Astrocyte of the cerebellum (primary cell): ENCODE measurements at regions not wholly inside any gene's neighbourhood (a gene's known extent, or its start where the extent isn't known, plus 50 kb on each side); places are given as distances from the start of the nearest gene placed in this dataset.

ENCODE experiments used
- DNase-seq: peaks from one replicate; pipeline ENCODE4 v3.0.0-alpha.2; 2011; ENCODE audit warnings: low read depth
- H3K4me3 ChIP-seq: 2 replicates; pipeline ENCODE4 v1.5.1; 2011; ENCODE audit warnings: mild to moderate bottlenecking, low read depth, low read length, moderate library complexity
- in situ Hi-C: cut with HindIII; loops from 2 replicates; pipeline ENCODE4 v1.10.0; 2017; ENCODE audit warnings: low sequenced_read_pairs
- TF ChIP-seq, protein P1 (sequence below): IDR thresholded peaks from 2 replicates; pipeline ENCODE4 v1.5.1; 2012; ENCODE audit warnings: low read length, low read depth, moderate library complexity, mild to moderate bottlenecking; ENCODE audit errors: missing control alignments

DNA sequence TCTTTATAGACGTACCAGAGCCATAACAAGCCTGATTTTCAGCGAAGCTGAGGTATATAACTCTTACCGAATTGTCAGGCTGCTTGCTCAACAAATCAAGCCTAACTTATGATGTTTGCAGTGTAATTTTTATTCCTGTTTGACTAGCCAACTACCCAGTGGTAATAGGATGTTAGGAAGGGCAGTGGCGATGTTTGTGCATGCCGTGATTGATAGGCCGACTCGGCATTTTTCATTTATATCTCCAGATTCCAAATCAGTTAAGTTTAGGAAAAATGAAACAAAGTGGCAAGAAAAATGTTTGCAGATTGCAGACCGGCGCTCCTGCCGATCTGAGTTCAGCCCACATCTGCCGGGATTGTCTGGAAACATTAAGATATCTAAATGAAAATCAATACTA, 401.6 kb upstream of the ZNF507 start:
- H3K4me3 ChIP-seq: no peak overlapping the region
- no peak for DNase-seq
- TF ChIP-seq, protein P1, sequence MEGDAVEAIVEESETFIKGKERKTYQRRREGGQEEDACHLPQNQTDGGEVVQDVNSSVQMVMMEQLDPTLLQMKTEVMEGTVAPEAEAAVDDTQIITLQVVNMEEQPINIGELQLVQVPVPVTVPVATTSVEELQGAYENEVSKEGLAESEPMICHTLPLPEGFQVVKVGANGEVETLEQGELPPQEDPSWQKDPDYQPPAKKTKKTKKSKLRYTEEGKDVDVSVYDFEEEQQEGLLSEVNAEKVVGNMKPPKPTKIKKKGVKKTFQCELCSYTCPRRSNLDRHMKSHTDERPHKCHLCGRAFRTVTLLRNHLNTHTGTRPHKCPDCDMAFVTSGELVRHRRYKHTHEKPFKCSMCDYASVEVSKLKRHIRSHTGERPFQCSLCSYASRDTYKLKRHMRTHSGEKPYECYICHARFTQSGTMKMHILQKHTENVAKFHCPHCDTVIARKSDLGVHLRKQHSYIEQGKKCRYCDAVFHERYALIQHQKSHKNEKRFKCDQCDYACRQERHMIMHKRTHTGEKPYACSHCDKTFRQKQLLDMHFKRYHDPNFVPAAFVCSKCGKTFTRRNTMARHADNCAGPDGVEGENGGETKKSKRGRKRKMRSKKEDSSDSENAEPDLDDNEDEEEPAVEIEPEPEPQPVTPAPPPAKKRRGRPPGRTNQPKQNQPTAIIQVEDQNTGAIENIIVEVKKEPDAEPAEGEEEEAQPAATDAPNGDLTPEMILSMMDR: no peak
- in situ Hi-C loops: no loop called here

DNA sequence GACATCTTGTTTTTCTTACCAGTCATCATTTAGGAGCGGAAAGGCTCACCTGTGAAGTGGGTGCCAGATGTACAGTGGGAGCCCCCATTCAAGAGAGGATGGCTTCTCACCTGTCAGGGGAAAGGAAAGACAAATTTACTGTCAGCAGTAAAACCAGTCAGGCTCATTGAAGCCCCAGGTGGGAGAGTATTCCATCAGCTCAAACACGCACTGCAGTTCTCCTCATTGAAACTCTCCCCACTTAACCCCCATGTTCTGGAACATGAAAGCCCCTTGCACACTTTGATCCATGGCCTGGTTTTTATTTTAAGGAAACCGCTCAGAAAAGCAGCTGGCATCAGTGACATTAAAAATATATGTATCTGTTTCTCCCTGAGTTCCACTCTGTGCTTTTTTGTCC, 401.1 kb upstream of the ZNF507 start:
- in situ Hi-C loops: no loop called here
- TF ChIP-seq, protein P1: no peak
- H3K4me3 ChIP-seq: no peak overlapping the region
- no peak for DNase-seq

DNA sequence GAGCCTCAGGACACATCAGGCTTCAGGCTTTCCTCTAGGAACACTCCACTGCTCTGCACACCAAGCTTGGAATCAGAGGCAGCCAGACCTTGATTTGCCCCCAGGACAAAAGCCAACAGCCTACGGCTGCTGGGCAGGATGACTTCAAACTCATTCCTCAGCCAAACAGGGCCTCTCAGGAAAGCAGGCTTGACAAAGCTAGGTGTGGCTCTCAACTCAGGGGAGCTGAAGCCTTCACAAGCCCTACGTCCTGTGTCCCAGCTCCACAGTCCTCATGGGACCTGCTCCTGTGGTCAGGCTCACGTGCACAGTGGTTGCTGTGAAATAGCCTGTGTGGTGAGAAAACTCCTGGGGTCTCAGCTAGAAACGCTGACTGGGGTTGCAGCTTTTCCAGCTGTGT, 398.9 kb upstream of the ZNF507 start:
- TF ChIP-seq, protein P1: no peak
- in situ Hi-C loops: loop anchor here (5.0 kb wide), 1 partner anchor 34 kb away; no protein-coding TSS in a partner anchor
- no peak overlapping the region for H3K4me3 ChIP-seq
- no peak for DNase-seq

DNA sequence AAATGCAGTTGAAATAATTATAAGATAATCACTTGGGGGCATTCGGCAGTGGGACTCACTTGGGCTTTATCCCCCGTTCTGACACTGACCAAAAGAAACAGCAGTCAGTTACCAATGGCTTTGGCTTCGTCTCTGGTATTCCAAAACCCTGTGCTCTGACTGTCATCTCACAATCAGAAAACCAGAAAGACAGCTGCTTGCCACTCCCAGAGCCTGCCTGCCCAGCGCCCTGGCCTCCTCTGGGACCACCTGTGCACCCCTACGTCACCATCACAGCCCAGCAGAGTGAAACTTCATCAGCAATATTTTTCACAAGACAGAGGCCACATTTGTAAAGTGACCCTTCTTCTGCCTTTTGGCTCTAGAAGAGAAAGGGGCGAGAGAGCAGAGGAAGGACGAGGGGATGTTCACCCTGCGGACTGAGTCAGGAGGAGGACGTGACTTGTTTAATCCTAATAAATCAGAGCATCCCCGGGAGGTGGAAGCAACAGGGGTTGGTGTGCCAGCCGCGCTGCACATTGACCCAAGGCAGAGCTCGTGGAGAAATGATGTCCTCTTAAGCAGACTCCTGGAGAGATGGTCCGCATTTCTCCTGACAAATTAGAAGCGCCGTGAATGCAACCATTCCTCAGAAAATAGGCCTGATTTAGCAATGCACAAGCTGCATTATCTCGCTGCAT, 397.8 kb upstream of the ZNF507 start:
- in situ Hi-C loops: loop anchor here (5.0 kb wide), 1 partner anchor 35 kb away; no protein-coding TSS in a partner anchor
- H3K4me3 ChIP-seq: no peak overlapping the region
- no peak for DNase-seq
- TF ChIP-seq, protein P1: no peak

DNA sequence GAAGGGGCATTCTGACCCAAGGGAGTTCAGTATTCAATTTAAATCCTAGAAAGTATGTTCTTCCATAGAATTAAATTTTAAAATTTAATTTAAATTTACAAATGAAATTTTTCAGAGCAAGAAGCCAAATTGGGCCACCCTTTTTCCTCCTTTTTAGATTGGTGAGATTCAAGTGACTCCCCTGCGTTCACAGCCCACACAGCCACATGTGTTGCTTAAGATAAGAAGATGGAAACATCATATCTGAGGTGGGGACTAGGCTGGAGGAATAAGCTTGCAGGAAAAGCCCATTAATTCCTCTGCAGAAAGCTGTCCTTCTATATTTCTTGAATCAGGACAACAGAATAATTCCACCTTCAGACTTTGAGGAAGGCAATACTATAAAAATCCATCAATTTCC, 392.7 kb upstream of the ZNF507 start:
- H3K4me3 ChIP-seq: no peak overlapping the region
- in situ Hi-C loops: no loop called here
- no peak for DNase-seq
- TF ChIP-seq, protein P1: no peak

DNA sequence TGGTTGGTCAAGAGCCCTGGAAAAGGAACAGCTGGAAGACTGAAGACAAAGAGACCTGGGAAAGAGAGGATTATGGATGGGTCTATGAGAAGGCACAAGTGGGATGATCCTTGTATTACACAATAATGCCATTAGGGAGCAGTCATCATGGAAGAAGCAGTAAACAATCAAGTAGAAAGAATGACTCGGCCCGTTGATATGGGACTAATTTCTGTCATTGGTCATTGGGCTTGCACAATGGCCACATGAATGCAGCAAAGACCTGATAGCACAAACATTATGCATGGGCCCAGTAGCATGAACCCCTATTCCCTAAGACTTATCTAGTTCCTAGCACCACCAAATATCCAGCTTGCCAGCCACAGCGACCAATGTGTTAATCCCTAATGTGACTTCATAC, 390.3 kb upstream of the ZNF507 start:
- no peak overlapping the region for H3K4me3 ChIP-seq
- no peak for DNase-seq
- TF ChIP-seq, protein P1: no peak
- in situ Hi-C loops: no loop called here
